ENCODE measurements at regions not wholly inside any gene's neighbourhood (a gene's known extent, or its start where the extent isn't known, plus 50 kb on each side); places are given as distances from the start of the nearest gene placed in this dataset.

- peaks cover 0 to 3% of the 10 kb centered on the region in 2 experiments; a peak in 2 of 5 replicates for H3K9me3 Mint-ChIP-seq
- Histone ChIP-seq H3K4me2 (ENCODE audit: insufficient read depth, insufficient read length, low read length) (no peak overlapping the region), H3K14ac (ENCODE audit: insufficient read depth, low read length) (no peak overlapping the region), H4K5ac (ENCODE audit: insufficient read length, low read depth, low read length) (no peak overlapping the region), H3K23me2 (ENCODE audit: insufficient read length, low read depth, low read length, poor library complexity, severe bottlenecking) (no peaks in the 10 kb centered on the region), H3K9ac (ENCODE audit: extremely low read depth, insufficient read length, low read length) (no peak overlapping the region), H3K23ac (ENCODE audit: insufficient read length, low read depth, low read length) (no peak overlapping the region), H2BK5ac (ENCODE audit: insufficient read length, low read length) (no peak overlapping the region), H4K20me1 (ENCODE audit: control insufficient read depth, insufficient read depth, insufficient read length) (no peaks in the 10 kb centered on the region), H2BK12ac (ENCODE audit: insufficient read length, low read depth, low read length) (no peak overlapping the region), H3K4ac (ENCODE audit: low read depth, low read length) (no peak overlapping the region), H4K8ac (replicated peaks; ENCODE audit: insufficient read length, low read depth, low read length) (no peak overlapping the region), H3K79me2 (ENCODE audit: insufficient read depth, low read length) (no peaks in the 10 kb centered on the region), H3K79me1 (ENCODE audit: insufficient read depth, low read depth, low read length, poor library complexity, severe bottlenecking) (no peaks in the 10 kb centered on the region), H3K4me1 (ENCODE audit: insufficient read depth, low read length) (no peaks in the 10 kb centered on the region), H3K18ac (ENCODE audit: insufficient read length, low read depth, low read length) (no peak overlapping the region), H3K9me3 (ENCODE audit: control insufficient read depth, low read depth, low read length) (no peaks in the 10 kb centered on the region), H3K27ac (ENCODE audit: insufficient read length, low read depth, low read length) (no peak overlapping the region), H3K27me3 (ENCODE audit: insufficient read depth, low read length) (no peaks in the 10 kb centered on the region), H3K56ac (ENCODE audit: insufficient read length, low read depth, low read length) (no peak overlapping the region), H2BK15ac (ENCODE audit: low read depth, low read length) (no peak overlapping the region), H4K91ac (ENCODE audit: insufficient read length, low read depth, low read length) (no peak overlapping the region), H3T11ph (ENCODE audit: low read length) (no peak overlapping the region), H2BK120ac (ENCODE audit: low read depth, low read length, poor library complexity, severe bottlenecking) (no peak overlapping the region), H2AFZ (ENCODE audit: low read length) (no peak overlapping the region), H2BK20ac (ENCODE audit: low read depth, low read length, poor library complexity, severe bottlenecking) (no peak overlapping the region), H2AK5ac (ENCODE audit: insufficient read length, low read length) (no peak overlapping the region)
- peaks cover 0 to 10% of the 10 kb centered on the region in 2 experiments; a peak in 1 of 4 replicates for H3K4me1 Mint-ChIP-seq
- H3K36me3 Mint-ChIP-seq (ENCODE audit: insufficient read depth in 1 of 3, low read depth in 3 of 3), result no peaks in the 10 kb centered on the region; a peak in 1 of 7 replicates
- no peaks in the 10 kb centered on the region for H3K27me3 Mint-ChIP-seq (ENCODE audit: low read depth)
- H3K4me3 Mint-ChIP-seq, result no peak overlapping the region
- TF ChIP-seq CTCF (conservative IDR thresholded peaks at IDR 0.05), result no peak
- no peak overlapping the region for H3K27ac Mint-ChIP-seq
- no CpG with 5 or more reads among the region's 1 CpG for WGBS (ENCODE audit: extremely low coverage, insufficient read length, low lambda C conversion rate)
- no peak for DNase-seq
These were observed 1078.2 kb downstream of the ZPLD1 start for GRCh38 chr3:103513003-103513402.
